GM19397 (cell line): ENCODE measurements at regions not wholly inside any gene's neighbourhood (a gene's known extent, or its start where the extent isn't known, plus 50 kb on each side); places are given as distances from the start of the nearest gene placed in this dataset.

Experiments used
- ATAC-seq: cut with Tn5 transposase; IDR thresholded peaks from one replicate; pipeline ENCODE4 v1.9.1; 2021; ENCODE audit warnings: mild to moderate bottlenecking, moderate library complexity; ENCODE audit not compliant: unreplicated experiment

DNA sequence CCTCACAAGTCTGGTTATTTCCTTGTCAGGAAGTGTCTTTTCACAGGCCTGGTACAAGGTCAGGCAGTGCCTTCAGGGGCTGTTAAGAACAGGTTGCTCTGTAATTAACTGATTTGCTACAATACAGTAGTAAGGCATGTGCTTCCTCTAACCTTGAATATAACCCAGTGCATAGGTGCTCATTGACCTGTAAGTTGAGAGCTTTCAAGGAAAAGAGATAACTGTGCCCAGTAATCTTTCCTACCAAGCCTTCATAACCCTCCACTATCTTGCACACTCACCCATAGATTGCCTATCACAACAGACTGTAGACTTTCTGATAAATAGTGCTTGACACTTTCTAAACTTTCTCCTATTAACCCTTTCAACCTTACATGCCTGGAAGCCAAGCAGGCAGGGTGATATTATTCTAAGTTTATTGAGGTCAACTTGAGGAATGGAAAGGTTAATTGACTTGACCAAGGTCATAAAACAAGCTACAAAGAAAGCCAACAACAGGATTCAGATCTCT lies 148.1 kb downstream of the PPARGC1A start:
- no peak for ATAC-seq

DNA sequence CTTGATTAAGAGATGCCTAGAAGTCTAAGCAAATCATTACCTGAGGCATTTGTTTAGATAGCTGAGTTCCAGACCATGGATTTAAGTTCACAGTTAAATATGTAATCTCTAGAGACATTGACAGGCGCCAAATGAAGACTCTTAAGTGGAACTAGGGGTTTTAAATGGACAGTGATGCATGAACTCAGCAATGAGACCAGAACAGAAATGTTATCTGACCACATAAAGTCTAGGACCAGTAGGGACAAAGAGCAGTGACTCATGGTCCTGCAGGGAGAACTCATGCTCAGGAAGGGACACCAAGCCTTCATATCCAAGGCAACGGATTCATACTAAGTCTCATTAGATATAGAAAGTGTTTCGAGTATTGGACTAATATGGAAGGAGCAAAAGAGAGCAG lies 152.3 kb downstream of the PPARGC1A start:
- no peak for ATAC-seq

DNA sequence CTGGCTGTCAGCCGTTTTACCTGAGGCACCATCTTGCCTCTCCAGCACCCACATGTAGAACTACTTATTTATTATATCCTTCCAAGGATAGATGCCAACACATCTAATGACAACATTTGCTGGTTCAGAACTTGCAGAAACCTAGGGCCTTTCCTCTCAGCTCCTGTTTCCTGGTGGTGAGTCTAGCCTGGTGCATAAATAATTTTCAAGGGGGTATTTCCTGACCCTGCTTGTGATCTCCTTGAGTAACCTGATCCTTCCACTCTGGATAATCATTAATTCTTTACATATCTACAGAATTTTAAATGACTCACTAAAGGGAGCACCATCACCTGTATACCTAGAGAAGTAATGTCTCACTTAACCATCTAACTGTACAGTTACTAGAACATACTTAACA lies 153.4 kb downstream of the PPARGC1A start:
- ATAC-seq = no peak

DNA sequence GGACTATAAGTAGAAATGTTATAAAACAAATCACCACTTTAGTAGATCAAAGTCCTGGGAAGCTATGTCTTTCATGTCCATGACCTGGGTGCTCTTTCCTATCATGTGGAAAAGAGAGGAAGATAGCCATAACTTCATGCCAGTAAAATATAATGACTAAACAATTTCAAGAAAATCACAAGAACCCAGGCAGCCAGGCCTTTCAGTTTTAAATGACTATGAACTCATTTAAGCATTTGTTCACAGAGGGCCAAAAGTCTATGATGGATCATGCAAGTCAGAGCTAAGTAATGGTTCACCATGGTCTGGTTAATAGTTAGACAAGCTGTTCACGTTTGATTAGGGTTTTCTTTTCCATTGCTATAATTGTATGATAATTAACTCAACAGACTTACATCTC lies 155.8 kb downstream of the PPARGC1A start:
- ATAC-seq = no peak

DNA sequence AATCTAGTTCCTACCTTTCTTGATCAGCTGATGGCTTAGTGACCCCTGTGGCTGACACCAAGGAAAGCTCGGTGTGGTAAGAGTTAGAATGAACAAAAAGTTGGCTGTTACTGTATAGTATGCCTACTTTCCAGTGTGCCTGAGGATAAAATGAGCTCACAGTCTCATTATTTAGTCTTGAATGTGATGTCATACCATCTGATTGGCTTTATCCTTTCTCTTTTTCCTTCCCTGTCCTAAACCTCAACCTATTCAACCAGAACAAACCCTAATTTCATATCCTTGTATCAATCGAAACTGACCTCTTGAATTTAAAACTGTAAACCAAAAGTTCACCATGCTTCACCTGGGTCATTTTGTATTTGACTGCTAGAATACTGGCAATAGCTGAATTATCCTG lies 156.4 kb downstream of the PPARGC1A start:
- ATAC-seq = no peak

DNA sequence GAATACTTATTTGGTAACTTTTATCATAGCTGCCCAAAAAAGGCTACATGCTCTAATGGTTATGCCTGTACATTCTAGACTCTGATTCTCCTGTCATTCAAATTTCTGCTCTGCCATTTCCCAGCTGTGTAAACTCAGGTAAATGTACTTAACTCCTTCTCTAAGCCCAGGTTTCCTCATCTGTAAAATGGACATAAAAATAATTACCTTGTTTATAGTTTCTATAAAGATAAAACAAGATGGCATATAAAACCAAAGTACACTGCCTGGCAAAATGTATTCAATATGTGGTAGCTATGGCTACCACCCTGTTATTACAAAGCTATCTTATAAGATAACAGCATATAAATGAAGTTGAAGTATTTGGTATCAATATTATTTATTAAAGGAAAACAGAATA lies 158.8 kb downstream of the PPARGC1A start:
- ATAC-seq = no peak

DNA sequence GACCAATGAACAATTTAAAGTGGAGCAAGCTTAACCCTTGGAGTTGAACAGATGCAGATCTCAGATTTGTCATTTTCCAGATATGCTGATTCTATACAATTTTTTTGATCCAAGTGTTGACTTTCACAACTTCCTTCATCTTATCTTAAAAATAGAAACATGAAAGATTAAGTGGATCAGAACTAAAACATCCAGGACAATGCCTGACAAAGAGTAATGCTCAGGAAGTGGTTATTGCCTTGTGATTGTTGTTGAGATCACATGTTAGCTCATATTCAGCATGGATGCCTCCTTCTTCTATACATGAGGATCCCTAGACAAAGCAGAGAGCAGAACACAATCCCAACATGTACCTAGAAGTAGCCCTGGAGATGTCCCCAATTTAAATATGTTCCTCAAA lies 160.9 kb downstream of the PPARGC1A start:
- ATAC-seq = no peak

- ATAC-seq = no peak
Observed at GRCh38 chr4:23728393-23728792, 161.5 kb downstream of the PPARGC1A start.

- ATAC-seq = no peak
Observed at GRCh38 chr4:23720556-23720955, 169.3 kb downstream of the PPARGC1A start.

- no peak for ATAC-seq
Observed at GRCh38 chr4:23718435-23718834, 171.4 kb downstream of the PPARGC1A start.

- no peak for ATAC-seq
Observed at GRCh38 chr4:23717528-23718248, 172.2 kb downstream of the PPARGC1A start.

GRCh38 chr4:23710298-23710697 lies 179.5 kb downstream of the PPARGC1A start:
- no peak for ATAC-seq

DNA sequence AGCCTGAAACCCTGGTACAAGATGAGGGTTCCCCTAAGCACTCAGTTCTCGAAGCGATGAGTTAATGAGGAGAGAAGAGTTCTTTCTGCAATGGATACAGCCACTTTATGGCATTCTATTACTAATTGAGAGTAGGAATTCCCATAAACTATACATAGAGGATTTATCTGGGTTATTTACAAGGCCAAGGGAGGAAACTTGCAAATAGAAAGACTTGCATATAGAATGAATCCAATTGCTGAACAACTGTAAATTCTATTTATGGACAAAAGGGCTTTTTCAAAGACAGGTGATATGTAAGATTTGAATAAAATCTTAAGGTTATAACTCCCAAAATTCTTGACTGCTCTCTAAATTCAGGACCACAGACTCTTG lies 182.2 kb downstream of the PPARGC1A start:
- no peak for ATAC-seq

- ATAC-seq = no peak
Observed at GRCh38 chr4:23706972-23707651, 182.7 kb downstream of the PPARGC1A start.

GRCh38 chr4:23700197-23700596 lies 189.7 kb downstream of the PPARGC1A start:
- ATAC-seq = no peak

GRCh38 chr4:23697722-23698121 lies 192.1 kb downstream of the PPARGC1A start:
- ATAC-seq = no peak

- no peak for ATAC-seq
Observed at GRCh38 chr4:23697001-23697528, 192.8 kb downstream of the PPARGC1A start.

- ATAC-seq = no peak
Observed at GRCh38 chr4:23686169-23686897, 203.5 kb downstream of the PPARGC1A start.

DNA sequence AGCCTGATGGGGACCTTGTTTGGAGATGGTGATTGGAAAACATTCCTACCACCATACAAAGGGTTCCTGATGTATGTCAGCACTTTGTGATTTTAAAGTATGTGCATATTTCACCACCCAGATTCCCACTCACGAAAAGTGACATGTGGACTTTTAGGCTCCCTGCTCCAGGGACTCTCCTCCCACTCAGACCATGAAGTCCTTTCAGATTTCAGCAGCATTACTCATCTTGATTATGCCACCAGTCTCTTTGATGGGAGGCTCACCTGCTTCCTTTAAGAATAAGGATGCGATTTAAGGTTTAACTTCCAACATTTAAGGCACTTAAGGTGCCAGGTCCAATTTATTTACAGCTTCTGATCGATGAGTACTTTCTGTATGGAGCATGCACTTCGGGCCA lies 204.4 kb downstream of the PPARGC1A start:
- ATAC-seq = no peak

DNA sequence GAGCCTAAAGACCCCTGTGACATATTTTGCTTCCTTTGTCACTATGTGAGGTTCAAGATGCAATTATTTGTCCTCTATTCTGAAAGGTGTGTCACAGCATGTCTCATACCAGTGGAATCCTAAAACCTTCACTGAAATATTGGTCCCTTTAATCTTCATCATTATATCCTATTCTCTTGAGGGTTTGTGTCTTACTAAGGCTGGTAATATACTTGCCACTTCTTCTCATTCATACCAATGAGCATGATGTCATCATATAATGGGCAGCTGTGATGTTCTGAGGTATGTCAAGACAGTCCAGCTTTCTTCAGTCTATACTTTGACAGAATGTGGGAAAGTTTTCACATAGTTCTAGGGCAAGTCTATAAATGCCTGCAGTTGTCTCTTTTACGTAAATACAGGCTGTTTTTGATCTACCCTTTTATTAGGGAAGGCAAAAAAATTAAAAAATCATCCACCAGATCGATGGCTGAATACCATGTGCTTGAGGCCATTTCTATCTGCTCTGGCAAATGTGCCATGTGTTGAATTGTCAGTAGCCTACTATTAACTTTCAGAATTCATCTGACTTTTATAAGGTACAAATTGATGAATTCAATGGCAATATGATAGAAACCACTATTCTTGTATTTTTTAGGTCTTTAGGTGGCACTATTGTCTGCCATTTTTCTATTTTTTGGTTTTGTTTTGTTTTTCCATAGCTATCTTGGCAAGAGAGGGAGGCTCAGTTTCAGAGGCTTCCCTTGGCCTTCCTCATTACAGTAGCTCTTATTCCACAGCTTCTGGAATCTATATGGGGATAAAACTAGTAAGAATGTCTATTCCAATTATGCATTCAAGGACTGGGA lies 209.0 kb downstream of the PPARGC1A start:
- no peak for ATAC-seq

DNA sequence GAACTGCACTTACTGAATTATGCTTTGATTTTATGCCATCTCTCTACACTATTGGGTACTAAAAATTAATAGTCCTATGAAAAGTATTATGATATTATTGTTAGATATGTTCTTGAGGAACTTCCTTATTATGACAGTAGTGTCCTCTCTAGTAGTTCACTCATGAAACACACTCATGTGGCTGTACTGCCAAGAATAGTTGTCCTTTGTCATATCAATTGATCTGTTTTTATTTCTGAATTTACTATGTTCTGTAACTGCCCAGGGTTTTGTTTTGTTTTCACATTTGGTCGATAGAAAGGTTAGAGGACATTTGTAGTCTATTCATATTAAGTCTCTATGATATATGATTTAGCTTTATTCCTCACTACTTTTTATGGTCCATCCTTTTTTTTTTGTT lies 215.2 kb downstream of the PPARGC1A start:
- no peak for ATAC-seq
